ENCODE measurements at regions not wholly inside any gene's neighbourhood (a gene's known extent, or its start where the extent isn't known, plus 50 kb on each side); places are given as distances from the start of the nearest gene placed in this dataset.
A peak's percentile ranks its signal among the peaks of the same experiment; 100 is the strongest.

- TF ChIP-seq CTCF (IDR thresholded peaks at IDR 0.05) (peak; percentile 61 to 90 (median 82)), POLR2A (IDR thresholded peaks at IDR 0.05) (no peak), POLR2AphosphoS5 (IDR thresholded peaks at IDR 0.05) (no peak)
These were observed 353.9 kb upstream of the DDI1 start for GRCh38 chr11:103682318-103683184.
